Stimulated activated CD4-positive, alpha-beta T cell treated with anti-CD3 and anti-CD28 coated beads, Interleukin-4, amount 100 ng/mL, for 1 hour (primary cell): ENCODE measurements at regions not wholly inside any gene's neighbourhood (a gene's known extent, or its start where the extent isn't known, plus 50 kb on each side); places are given as distances from the start of the nearest gene placed in this dataset.
"Not testable (repeated sequence)": the region's sequence is repeated elsewhere in the genome, so short reads cannot be mapped to it uniquely, and the experiment has no call there.

Source experiments
- DNase-seq: peaks from one replicate; pipeline ENCODE4 v3.0.0-alpha.2; 2020

- no peak for DNase-seq
Observed at GRCh38 chr3:94716326-94717018, 653.6 kb downstream of the NSUN3 start.

GRCh38 chr3:94734206-94734605 is 671.3 kb downstream of the NSUN3 start:
- DNase-seq, result no peak

DNA sequence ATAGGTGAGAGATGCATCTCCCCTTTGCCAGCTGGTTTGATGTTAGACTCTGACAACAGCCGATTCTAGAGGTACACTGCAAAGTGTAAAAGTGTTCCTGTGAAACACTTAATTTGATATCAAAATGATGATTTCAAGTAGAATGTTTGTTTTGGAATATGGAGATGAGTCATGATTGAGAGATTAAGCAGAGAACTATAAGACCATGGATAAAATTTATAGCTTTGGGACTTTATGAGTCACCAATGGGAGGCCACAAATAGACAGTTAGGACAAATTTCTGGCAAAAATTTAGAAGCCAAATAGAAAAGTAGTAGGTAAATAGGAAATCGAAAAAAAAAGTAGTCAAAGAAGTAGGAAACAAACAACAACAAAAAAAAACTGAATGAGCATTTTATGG is 672.5 kb downstream of the NSUN3 start:
- DNase-seq, result no peak

- DNase-seq, result no peak
Observed at GRCh38 chr3:94737116-94737515, 674.3 kb downstream of the NSUN3 start.

DNA sequence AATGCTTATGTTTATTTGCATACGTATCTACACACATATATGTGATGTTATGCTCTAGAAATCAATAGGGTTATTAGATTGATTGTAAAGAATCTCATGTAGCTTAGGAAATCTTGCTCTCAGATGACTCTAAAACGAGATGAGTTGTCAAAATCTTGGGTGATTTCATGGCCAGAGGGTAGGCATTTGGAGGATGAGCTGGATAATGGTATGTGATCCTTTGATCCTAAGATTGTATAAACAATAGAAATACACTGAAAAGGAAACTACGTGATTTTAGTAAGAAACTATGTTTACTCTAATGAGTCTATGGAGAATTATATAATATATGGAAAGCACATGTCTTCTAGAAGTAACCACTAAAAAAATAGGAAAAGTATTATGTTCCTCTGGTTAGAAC is 676.6 kb downstream of the NSUN3 start:
- no peak for DNase-seq

- no peak for DNase-seq
Observed at GRCh38 chr3:94758751-94759150, 695.9 kb downstream of the NSUN3 start.

GRCh38 chr3:94772402-94772801 is 709.5 kb downstream of the NSUN3 start:
- DNase-seq, result no peak

DNA sequence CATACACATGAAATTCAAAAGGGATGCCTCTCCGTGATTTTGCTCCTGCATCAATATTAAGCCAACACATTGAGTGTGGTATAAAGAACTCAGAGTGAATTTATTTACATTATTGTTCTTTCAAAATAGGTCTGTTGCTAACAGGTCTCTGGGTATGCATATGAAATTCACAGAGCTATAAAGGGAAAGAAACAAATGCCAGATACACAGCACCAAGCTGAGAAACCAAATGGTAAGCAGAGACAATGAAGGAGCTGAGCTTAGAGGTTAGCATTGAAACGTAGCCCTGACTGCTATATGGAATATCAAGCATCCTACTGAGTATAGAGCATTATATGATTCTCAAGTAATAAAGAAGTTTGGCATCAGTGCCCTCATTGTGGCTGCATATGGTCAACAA is 712.9 kb downstream of the NSUN3 start:
- no peak for DNase-seq

DNA sequence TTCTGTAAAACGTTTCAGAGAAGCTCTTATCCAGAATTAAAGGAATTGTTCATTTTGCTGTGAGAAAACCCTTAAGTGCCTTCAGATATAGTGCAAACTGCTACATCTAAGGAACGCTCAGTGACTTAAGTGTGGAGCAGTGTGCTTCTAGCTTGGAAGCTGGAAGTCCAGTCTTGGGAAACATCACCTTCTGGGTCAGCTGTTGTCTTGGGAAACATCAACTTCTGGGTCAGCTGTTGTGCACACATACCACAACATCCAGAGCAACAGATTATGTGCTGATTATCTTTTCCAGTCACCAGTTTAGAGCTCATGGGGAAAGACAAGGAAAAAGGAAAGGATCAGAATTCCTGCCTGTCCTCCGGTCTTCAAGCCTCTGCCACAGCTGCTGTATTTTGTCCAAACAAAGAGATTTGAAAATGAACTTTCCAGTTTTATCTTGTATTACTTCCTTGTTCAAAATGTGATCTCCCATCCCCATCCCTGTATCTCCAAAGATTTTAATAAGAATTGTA is 713.6 kb downstream of the NSUN3 start:
- DNase-seq, result no peak

DNA sequence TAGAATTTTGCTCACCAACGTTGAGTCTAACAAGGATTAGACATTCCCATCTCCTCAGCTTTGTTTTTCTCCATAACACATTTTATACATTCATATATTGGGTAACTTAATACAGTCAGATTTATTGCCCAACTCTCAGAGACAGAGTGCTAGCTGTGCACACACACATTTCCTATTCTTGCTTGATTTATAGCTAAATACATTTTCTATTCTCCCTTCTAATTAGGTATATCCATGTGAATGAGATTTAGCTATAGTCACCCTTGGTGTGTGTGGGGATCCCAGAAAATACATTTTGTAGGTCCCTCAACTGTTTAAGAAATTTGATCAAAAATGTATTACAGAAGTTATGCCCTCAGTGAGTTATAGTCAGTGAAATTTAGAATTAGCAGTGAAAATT is 715.4 kb downstream of the NSUN3 start:
- DNase-seq, result no peak

GRCh38 chr3:94778814-94779494 is 716.1 kb downstream of the NSUN3 start:
- DNase-seq, result no peak

GRCh38 chr3:94779699-94780098 is 716.8 kb downstream of the NSUN3 start:
- no peak for DNase-seq

- DNase-seq, result no peak
Observed at GRCh38 chr3:94784274-94784673, 721.4 kb downstream of the NSUN3 start.

DNA sequence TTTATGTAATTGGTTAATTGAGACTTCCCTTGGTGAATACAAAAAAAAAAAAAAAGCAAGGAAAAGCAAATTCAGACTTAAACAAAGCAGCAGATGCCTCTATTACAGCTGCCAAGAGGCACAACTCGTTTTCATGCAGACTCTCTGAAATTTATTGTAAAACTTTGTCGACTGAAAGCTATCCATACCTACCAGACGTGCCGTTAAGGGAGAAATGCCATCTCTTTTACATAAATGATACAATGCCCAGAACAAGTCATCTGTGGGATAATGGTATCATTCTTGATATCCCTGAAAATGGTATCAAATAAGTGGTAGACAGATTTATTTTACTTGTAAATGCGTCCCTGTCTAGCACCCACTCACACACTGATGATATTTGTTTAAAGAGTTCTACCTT is 724.2 kb downstream of the NSUN3 start:
- no peak for DNase-seq

DNA sequence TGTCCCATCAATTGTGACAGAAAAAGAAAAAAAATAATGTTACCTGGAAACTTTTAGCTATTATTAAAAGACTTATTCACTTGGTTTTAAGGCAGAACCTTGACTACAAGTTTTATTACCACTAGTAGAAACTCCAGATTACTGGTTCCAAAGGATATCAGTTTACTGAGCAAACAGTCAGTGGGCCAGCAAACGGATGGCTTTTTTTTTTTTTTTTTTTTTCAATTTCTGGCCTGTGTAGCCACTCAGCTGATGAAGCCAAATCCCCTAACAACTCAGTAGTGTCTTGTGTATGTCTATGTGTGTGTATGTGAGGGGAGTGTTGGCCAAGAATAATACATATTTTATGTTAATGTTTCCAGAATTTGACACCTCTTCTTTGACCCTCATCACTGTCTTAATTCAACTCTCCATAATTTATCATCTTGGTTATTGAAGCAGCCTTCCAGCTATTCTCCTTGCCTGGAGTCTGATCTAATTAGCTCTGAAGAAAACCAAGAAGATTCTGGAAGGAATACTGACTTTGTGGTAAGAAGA is 724.9 kb downstream of the NSUN3 start:
- DNase-seq, result no peak

GRCh38 chr3:94794563-94794962 is 731.7 kb downstream of the NSUN3 start:
- no peak for DNase-seq

GRCh38 chr3:94799420-94800060 is 736.7 kb downstream of the NSUN3 start:
- no peak for DNase-seq

GRCh38 chr3:94811836-94812235 is 749.0 kb downstream of the NSUN3 start:
- DNase-seq, result no peak

DNA sequence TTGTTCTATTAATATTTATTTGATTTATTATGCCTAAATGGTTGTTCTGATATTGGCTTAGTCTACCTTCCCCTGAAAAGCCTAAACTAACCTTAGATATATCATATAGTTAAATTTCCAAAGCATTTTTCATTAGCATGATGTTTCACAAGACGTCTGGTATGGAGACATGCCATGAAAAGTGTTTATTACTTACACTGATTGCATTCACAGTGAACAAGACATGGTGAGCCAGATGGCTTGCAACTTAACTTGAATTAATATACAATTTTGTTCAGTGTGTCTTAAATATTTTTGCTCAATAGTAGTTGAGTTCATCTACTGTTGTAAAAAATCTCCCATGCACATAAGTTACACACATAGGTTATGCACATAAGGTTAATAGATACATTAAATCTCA is 758.4 kb downstream of the NSUN3 start:
- no peak for DNase-seq

GRCh38 chr3:94822298-94822697 is 759.4 kb downstream of the NSUN3 start:
- no peak for DNase-seq

DNA sequence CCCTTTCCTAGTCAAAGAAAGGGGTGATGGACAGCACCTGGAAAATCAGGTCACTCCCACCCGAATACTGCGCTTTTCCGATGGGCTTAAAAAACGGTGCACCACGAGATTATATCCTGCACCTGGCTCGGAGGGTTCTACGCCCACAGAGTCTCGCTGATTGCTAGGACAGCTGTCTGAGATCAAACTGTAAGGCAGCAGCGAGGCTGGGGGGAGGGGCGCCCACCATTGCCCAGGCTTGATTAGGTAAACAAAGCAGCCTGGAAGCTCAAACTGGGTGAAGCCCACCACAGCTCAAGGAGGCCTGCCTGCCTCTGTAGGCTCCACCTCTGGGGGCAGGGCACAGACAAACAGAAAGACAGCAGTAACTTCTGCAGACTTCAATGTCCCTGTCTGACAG is 783.4 kb downstream of the NSUN3 start:
- not testable (repeated sequence) for DNase-seq

GRCh38 chr3:94862703-94863102 is 799.8 kb downstream of the NSUN3 start:
- no peak for DNase-seq

GRCh38 chr3:94869059-94869547 is 806.2 kb downstream of the NSUN3 start:
- no peak for DNase-seq

DNA sequence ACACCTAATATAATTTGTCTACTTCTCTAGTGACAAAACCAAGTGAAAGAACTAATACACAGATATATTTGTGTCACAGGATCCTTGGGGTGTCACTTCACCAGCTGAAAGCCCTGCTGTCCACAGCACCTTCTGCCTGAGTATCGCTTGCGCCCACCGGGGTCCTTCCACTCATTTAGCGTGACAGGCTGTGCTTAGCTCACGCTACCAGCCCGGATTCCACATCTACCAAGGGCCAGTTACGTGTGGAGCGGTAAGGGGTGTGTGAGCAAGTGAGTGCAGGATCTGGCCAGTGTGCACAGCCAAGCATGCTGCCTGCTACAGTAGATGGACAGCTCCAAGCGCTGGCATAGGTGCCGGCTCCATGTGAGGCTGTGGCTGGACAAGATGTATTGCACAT is 810.9 kb downstream of the NSUN3 start:
- DNase-seq, result no peak
